Thyroid gland (tissue), 4 donors: ENCODE measurements at regions not wholly inside any gene's neighbourhood (a gene's known extent, or its start where the extent isn't known, plus 50 kb on each side); places are given as distances from the start of the nearest gene placed in this dataset.

Experiments
- POLR2A ChIP-seq, 2 donors: fragments of 450-650 bp; IDR thresholded peaks; one replicate each; pipeline ENCODE4 v1.6.1; 2017; ENCODE audit warnings: antibody characterized with exemption in 2 of 2, mild to moderate bottlenecking in 2 of 2, moderate library complexity in 1 of 2
- TF ChIP-seq, protein P1 (sequence below), 6 experiments: fragments of 200-600 bp in 3 of 6; fragments of 450-650 bp in 3 of 6; sonication (generic) in 3 of 6; IDR thresholded peaks; one replicate each; pipeline ENCODE4 v1.5.1; 2016 to 2019; ENCODE audit warnings: antibody characterized with exemption in 6 of 6, mild to moderate bottlenecking in 2 of 6, inconsistent platforms in 1 of 6, moderate library complexity in 1 of 6

DNA sequence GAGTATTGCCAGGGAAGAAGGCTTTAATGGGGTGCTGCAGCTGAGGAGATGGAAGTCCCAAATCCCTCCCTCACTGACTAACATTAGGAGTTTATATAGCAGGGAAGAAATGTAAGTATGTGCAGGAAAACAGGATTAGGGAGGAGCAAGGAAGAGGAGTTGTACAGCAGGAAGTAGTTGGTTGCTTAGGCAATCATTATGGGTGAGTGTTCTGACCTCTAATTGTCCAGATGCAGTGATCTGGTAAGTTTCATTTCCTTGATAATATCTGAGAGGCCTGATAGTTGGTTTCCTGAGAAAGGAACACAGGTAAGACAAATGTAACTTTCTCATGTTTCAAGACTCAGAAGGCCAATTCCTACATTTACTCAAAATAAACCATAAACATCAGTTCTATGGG lies 331.9 kb upstream of the GULP1 start:
- TF ChIP-seq, protein P1, sequence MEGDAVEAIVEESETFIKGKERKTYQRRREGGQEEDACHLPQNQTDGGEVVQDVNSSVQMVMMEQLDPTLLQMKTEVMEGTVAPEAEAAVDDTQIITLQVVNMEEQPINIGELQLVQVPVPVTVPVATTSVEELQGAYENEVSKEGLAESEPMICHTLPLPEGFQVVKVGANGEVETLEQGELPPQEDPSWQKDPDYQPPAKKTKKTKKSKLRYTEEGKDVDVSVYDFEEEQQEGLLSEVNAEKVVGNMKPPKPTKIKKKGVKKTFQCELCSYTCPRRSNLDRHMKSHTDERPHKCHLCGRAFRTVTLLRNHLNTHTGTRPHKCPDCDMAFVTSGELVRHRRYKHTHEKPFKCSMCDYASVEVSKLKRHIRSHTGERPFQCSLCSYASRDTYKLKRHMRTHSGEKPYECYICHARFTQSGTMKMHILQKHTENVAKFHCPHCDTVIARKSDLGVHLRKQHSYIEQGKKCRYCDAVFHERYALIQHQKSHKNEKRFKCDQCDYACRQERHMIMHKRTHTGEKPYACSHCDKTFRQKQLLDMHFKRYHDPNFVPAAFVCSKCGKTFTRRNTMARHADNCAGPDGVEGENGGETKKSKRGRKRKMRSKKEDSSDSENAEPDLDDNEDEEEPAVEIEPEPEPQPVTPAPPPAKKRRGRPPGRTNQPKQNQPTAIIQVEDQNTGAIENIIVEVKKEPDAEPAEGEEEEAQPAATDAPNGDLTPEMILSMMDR (IDR thresholded peaks at IDR 0.05): no peak
- no peak for TF ChIP-seq POLR2A (IDR thresholded peaks at IDR 0.05)
